Astrocyte of the spinal cord (primary cell): ENCODE measurements at regions not wholly inside any gene's neighbourhood (a gene's known extent, or its start where the extent isn't known, plus 50 kb on each side); places are given as distances from the start of the nearest gene placed in this dataset.

ENCODE experiments used
- DNase-seq: peaks from one replicate; pipeline ENCODE4 v3.0.0; 2011; ENCODE audit warnings: low read depth, low spot score
- H3K4me3 ChIP-seq: 2 replicates; pipeline ENCODE4 v1.5.1; 2011; ENCODE audit warnings: low read depth, mild to moderate bottlenecking, low read length, moderate library complexity
- in situ Hi-C: cut with HindIII; loops from 2 replicates; pipeline ENCODE4 v1.10.0; 2017; ENCODE audit warnings: low sequenced_read_pairs
- TF ChIP-seq, protein P1 (sequence below): IDR thresholded peaks from 2 replicates; pipeline ENCODE4 v1.5.1; 2012; ENCODE audit warnings: low read depth, mild to moderate bottlenecking, low read length, inconsistent platforms

DNA sequence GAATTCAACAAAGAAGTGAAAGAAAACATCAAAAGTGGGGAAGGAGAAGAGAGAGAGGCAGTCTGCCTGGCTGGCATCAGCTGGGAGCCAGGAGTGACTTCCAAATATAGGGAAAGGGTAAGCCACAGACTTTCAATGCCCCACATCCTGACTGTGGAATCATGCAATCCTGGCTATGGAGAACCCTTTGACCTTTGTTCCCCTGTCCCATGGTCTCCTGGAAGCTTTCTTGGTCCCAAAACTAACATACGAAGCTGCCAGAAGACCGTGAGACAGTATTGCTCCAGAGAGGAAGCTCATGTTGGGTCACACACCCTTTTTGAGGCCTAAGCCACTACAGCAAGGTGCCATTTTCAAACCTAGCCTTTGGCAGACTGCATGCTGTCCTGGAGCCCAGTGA is 665.5 kb downstream of the ELAVL2 start:
- no peak for DNase-seq
- in situ Hi-C loops = no loop called here
- H3K4me3 ChIP-seq = no peak overlapping the region
- TF ChIP-seq, protein P1, sequence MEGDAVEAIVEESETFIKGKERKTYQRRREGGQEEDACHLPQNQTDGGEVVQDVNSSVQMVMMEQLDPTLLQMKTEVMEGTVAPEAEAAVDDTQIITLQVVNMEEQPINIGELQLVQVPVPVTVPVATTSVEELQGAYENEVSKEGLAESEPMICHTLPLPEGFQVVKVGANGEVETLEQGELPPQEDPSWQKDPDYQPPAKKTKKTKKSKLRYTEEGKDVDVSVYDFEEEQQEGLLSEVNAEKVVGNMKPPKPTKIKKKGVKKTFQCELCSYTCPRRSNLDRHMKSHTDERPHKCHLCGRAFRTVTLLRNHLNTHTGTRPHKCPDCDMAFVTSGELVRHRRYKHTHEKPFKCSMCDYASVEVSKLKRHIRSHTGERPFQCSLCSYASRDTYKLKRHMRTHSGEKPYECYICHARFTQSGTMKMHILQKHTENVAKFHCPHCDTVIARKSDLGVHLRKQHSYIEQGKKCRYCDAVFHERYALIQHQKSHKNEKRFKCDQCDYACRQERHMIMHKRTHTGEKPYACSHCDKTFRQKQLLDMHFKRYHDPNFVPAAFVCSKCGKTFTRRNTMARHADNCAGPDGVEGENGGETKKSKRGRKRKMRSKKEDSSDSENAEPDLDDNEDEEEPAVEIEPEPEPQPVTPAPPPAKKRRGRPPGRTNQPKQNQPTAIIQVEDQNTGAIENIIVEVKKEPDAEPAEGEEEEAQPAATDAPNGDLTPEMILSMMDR = no peak

- TF ChIP-seq, protein P1 = no peak
- no peak overlapping the region for H3K4me3 ChIP-seq
- DNase-seq = no peak
- in situ Hi-C loops = no loop called here
These were observed 665.0 kb downstream of the ELAVL2 start for GRCh38 chr9:23160952-23161469.

DNA sequence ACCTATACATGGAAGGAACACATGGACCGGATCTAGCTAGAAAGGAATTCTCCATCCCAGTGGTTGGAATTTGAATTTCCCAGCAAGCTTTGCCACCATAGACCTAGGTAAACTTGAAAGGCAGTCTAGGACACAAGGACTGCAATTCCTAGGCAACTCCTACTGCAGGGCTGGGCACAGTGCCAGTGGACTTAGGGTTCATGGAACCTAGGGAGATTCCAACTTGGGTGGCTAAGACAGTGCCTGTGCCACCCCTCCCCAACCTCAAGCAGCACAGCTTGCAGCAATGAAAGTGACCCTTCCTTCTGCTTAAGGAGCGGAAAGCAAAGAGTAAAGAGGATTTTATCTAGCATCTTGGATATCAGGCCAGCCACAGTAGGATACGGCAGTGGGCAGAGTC is 663.3 kb downstream of the ELAVL2 start:
- no peak for DNase-seq
- H3K4me3 ChIP-seq = no peak overlapping the region
- TF ChIP-seq, protein P1 = no peak
- in situ Hi-C loops = no loop called here

GRCh38 chr9:23171479-23171878 is 654.6 kb downstream of the ELAVL2 start:
- no peak for DNase-seq
- in situ Hi-C loops = no loop called here
- TF ChIP-seq, protein P1 = no peak
- H3K4me3 ChIP-seq = no peak overlapping the region

- no peak for DNase-seq
- H3K4me3 ChIP-seq = no peak overlapping the region
- in situ Hi-C loops = no loop called here
- TF ChIP-seq, protein P1 = no peak
These were observed 653.8 kb downstream of the ELAVL2 start for GRCh38 chr9:23172206-23172605.

DNA sequence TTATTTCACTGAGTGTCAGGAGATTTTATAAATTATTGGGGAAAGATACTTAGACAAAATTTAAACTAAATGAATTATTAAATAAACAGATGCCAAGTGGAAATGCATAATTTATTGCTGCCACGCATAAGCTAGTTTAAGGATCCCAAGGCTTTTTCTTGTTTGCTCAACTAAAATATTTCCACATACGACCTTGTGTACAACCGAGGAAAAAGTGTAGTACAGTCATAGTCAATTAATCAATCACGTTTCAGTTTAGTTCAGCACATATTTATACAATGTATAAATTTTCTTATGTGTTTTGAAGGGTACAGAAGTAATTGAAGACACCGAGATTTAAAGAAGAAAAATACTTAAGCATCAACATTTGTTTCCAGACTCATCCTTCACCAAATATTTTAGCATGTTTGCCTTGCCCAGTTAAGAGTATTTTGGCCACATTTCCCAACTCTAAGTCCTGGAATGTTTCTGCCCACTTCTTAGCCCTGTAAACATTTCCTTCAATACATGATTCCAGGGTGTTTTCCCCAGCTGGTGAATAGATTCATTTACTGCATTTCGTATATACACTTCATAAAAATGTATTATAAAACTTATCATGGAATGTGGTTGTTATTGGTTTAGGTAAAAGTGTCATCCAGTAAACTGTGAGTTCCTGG is 652.9 kb downstream of the ELAVL2 start:
- TF ChIP-seq, protein P1 = no peak
- no peak for DNase-seq
- in situ Hi-C loops = no loop called here
- no peak overlapping the region for H3K4me3 ChIP-seq
